ENCODE measurements at regions not wholly inside any gene's neighbourhood (a gene's known extent, or its start where the extent isn't known, plus 50 kb on each side); places are given as distances from the start of the nearest gene placed in this dataset.

DNA sequence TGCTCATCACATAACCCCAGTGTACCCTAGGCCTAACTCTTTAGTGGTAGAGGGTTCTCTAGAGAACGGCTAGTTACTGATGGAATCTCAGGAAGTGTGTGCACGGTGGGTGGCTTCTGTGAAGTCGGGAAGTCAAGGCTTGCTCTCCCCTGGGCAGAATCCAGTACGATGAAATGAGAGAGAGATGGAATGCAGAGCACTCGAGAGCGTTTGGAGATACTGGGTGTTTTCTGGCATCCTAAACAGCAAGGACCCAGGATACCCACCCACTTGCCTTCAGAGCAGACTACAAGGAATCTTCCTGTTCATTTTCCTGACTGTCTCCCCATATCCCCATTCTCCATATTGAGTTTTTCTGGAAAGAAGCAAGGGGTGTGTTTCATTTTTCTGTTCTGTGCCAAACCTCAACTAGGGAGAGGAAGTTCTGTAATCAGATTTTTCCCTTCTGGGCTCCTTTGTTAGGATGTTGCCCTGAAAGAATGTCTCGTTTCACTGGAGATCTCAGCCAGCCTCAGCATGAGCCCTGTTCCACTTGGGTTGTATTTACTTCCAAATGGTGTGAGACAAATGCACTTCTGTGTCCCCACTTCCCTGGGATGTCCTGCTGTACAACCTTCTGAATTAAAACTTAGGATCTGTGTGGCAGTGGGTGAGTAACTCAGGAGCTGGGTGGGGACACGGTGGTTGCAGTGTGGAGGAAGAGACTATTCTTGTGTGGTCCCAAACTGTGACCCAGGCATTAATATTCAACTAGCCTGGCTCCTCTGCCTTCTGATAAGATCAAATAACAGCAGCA lies 108.9 kb upstream of the SPRY4 start:
- DNase-seq (ENCODE audit: low spot score), result peak; percentile 63

DNA sequence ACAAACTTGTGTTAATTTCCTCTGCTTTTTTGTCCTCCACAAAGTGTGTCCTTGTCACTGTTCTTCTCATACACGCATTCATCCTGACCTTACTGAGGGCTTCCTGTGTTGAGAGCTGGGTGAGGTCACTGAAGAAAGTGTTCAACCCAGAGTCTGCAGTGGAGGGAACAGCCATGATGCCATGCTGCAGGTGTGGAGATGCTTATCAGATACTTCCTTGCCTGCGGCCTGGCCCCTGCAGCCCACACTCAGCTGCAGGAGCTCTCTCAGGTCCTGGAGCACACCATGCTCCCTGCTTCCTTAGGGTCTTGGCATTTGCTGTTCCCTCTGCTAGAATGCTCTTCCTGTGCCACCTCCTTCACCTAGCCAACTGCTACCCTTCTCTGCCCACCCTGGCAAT lies 108.1 kb upstream of the SPRY4 start:
- no peak for DNase-seq (ENCODE audit: low spot score)

DNA sequence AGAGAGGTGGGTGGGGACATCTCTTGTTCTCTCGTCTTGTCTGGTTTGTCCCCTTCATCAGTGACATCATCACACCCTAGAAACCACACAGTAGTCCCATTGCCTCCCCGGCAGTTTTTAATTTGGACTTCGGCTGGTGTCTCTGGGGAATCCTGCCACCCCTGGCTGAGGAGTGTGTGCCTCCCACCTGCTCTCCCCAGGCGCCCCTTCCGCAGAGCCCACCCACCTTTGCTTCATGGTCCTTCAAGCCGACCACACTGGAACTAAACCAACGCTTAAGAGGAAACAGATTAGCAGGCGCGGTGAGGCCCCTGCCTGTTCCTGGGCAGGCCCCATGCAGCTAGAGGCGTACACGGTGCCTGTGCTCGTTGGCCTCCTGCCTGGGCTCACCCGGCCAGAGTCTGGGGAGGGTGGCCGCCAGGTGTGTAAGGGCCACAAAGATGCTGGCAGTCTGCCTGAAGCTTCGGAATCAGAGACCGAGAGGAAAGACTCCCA lies 107.6 kb upstream of the SPRY4 start:
- DNase-seq (ENCODE audit: low spot score), result no peak

DNA sequence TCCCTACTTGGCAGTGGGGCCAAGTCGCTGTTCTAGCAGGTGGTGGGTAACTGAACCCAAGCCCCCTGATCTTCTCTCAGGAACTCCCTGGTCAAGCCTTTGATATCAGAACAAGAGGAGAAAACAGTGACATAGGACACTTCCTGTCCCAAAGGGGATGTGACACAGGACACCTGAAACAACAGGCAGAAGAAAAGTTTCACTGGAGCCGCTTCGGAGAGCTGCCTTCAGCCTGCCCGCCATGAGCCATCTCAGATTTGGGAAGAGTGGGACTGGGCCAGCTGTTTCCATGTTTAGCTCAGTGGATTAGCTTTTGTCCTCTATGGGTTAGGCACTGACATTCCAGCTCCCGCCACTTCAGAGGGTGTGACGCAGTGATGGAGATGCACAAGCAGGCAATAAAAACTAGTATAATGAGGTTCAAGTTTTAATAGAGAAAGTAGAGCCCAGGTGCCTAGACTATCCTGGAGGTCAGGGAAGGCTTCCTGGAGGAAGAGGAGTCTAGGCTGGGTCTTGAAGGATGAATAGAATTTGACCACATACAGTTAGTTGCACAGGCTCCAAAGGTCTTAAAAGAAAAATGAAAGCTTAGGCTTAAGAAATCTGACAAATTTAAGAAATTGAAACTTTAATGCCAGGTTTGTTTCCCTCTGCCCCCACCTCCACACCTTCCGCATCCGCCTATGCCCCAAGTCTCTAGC lies 104.1 kb upstream of the SPRY4 start:
- no peak for DNase-seq (ENCODE audit: low spot score)

DNA sequence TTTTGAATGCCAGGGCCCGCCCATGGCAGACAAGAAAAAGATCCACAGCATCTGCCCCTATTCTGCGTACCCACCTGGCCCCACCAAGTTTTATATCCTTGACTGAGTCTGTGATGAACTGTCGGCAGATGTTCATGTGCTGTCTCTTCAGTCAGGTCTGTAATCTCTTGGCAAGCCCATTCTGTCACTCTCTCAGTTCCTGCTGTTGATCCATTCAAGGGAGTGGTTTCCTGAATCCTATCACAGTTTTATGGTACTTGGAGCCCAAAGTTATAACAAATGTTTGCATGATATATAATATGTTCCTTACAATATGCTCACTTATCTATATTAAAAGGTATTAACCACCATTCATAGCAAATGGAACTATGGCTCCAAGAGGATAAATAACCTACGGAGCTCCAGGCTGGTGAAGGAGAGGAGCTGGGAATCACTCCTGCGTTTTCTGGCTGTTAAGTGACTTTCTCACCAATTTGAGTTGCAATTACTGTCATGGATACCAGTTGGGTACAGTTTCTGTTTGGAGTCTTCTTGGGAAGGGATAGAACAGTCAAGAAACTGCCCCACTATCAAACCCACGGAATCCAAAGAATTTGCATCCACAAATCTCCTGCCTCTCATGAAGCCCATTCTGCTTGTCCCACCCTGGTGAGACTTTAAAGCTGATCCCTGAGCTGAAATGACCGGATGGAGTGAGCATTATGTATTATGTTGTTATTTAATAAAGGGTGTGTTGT lies 103.4 kb upstream of the SPRY4 start:
- no peak for DNase-seq (ENCODE audit: low spot score)

DNA sequence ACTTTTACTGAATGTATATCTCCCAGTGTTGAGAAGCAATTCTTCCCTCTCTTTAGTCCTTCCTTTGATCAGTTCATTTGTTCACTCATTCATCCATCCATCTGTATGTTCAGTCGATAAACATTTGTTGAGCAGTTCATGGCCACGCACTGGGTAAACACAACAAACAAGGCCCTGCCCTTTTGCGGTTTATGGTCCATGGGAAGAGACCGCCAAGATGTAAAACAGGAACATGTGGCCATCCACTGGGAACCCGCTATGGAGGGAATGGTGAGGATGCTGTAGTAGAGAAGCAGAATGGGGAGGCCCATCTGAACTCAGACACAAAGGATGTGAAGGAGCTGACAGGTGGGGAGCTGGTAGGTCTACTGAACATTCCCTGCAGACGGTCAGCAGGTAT lies 102.7 kb upstream of the SPRY4 start:
- DNase-seq (ENCODE audit: low spot score), result no peak

DNA sequence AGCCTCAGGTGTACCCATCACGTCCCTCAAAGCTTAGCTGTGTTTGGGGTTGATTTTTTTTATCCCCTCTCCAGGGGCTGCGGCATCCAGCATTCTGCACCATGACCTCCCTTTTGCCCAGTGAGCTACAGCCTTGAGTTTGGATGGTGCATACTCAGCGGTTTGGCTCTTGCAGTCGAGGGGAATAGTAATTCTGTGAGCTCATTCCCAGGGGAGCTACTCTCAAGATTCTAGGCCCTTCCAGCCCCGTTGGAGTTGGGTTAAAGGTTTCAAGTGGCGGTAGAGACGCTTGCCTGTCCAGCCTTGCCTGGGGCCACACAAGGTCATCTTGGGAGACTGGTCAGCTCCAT lies 102.2 kb upstream of the SPRY4 start:
- DNase-seq (ENCODE audit: low spot score), result no peak

DNA sequence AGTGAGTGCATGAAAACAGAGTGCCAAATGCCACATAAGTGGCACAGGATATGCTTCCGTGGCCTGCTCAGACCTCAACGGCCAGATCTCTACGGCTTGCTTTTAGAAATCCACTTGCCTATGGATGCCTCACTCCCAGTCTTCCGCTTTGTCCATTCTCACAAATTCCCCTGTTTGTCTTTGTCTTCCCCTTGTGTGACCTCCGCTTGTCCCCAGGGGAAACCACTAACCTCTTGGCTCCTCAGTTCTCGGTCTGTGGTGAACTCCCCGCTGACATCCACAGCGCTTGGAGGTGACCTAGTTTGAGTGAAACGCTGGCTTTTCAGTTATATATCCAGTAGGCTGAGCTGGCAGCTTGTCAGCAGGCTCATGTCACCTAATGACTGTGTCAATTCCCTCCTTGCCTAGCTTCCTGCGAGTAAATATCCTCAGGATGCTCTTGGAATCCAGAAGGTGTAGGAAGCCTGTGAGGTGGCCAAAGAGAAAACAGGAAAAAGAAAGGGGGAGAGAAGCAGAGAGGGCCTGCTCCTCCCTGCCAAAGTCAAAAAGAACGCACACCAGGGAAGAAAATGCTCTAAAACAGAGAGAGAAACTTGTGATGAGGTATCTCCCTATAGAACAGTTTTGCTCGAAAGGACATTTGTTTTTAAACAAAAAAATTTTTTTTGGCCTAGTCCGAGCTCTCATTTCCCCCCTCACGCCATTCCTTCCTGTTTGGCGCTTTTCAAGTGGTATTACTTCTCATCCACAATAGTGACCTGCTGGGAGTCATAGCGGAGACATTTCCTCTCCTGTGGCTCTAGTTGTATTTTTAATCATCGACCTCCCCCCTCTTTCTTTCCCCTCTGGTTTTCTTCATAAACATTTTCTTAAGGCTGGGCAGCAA lies 101.6 kb upstream of the SPRY4 start:
- peak; percentile 34 for DNase-seq (ENCODE audit: low spot score)

DNA sequence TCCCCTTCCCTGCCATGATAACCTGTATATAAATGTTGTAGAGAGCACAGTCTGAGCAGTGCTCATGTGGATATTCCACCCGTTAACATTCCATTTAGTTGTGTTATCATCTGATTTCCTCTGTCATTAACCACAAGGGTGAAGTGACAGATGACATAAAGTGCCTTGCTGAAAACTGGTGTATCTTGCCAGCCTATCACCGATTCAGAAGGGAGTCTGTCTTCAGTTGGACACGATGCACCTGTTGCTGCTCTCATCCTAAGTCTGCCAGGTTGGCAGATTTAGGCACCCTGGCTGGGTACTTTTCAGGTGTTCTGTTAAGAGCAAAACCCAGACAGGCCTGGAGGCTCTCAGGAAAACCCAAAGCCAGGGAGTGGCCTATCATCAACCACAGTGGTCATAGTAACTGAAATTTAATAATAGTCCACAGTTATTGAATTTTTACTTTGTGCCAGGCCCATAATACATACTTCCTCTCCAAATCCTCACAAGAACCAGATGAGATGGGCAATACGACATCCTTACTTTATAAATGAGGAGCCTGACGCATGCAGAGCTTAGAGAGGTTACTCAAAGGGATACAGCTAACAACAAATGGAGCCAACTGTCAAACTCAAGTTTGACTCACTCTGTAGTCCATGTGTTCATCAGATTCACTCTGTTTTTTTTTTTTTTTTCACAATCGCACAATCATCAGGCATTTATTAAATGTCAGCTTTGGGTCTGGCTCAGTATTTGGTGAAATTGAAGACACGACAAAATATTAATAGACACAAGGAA lies 100.7 kb upstream of the SPRY4 start:
- DNase-seq (ENCODE audit: low spot score), result peak; percentile 55

DNA sequence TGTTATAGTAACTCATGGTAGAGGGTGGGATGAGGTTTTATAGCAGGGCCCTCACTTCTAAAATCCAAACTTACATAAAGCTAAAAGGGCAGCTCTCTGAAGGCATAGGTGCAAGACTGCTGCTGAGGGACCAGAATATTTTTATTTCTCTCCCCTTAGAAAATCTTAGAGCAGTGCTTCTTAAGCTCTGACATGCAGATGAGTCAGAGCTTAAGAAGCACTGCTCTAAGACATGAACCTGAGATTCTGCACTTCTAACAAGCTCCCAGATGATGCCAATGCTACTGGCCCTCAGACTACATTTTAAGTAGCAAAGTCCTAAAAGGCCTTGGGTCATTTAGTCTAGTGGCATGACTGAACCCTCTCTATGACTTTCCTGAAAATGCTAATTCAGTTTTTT lies 97.6 kb upstream of the SPRY4 start:
- DNase-seq (ENCODE audit: low spot score), result peak; percentile 32

DNA sequence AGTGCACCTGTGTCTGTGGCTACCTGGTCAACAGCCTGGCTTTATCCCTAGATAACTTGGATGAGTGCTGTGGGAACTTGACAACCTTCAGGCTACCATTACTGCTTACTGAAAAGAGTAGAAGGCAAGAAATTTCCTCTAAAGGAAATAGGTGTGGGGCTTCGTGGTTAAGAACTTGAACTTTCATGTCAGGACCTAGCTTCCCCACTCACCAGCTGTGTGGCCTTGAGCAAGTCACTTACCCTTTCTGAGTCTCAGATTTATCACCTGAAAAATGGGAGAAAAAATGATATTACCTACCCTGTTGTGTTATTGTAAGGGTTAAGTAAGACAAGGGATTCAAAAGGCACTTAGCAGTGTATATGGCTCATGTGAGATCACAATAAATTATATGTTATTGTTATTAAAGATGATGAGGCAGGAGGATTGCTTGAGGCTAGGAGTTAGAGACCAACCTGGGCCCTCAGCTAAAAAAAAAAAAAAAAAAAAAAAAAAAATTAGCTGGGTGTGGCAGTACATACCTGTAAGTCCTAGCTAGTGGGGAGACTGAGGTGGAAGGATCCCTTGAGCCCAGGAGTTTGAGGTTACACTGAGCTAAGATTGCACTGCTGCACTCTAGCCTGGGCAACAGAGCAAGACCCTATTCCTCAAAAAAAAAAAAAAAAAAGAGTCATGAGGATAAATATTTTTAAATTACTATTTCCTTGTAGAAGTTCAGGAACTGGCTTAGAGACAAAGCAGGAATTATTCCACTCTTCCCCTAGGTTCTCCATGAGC lies 97.0 kb upstream of the SPRY4 start:
- DNase-seq (ENCODE audit: low spot score), result no peak

DNA sequence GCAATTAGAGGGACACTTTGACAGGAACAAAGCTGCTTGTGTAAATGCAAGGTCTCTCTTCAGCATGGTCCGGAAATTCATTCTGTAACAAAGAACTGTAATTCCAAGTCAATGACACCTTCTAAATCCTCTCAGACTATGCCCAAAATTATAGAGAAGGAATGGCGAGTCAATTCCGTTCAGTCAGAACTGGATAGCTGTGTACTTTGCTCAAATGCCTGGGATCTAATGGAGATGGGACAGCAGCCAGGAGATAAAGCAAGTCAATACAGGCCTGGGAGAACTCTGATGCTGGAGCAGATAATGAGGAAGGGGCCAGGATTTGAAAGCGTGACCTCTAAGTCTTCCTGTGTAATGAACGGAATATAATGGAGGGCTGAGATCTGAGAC lies 96.4 kb upstream of the SPRY4 start:
- DNase-seq (ENCODE audit: low spot score), result no peak

DNA sequence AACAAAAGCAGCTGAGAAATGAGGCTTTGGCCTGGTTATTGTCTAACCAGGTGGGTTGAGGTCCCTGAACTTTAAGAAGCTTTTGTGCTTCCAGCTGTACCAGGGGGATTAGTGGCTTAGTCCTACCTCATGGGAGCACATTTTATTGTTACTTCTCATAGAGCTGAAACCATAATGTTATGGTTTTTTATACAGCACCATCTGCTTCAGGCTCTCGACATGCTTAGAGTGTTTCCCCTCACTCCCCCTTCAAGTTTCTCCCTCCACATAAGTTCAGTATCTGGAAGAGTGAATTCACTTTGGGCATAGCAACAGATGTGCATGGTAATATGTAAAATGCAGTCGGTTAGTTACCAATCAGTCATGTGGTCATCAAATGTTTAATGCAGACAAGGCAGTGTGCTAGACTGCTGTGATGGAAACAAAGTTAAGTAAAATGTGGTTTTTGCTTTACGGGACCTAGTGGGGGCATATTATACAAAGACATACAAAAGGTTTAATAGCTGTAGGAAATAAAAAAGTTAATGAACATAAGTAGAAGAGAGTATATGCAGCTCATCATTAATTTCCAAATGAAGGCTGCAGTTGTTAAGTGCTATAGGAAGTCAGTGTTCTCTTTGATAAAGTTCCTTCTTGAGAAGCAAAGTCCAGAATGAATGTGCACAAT lies 95.9 kb upstream of the SPRY4 start:
- DNase-seq (ENCODE audit: low spot score), result no peak

DNA sequence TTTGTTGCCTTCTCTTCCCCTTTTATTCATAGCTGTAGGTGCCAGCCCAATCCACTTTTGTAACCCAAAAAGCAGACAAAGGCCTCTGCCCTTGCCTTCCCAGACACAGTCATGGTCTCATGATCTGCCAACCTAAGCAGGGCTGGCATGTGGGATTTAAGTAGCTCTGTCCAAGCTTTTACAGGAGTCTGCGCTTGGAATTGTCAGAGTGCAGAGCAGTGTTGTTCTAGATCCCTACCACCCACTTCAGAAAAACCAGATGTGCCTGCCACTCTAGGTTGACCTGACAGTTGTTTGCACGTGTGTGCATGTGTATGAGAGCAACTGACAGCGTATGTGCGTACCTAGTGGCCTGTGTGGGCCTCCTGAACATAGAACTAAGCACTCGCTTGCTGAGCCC lies 87.8 kb upstream of the SPRY4 start:
- no peak for DNase-seq (ENCODE audit: low spot score)

DNA sequence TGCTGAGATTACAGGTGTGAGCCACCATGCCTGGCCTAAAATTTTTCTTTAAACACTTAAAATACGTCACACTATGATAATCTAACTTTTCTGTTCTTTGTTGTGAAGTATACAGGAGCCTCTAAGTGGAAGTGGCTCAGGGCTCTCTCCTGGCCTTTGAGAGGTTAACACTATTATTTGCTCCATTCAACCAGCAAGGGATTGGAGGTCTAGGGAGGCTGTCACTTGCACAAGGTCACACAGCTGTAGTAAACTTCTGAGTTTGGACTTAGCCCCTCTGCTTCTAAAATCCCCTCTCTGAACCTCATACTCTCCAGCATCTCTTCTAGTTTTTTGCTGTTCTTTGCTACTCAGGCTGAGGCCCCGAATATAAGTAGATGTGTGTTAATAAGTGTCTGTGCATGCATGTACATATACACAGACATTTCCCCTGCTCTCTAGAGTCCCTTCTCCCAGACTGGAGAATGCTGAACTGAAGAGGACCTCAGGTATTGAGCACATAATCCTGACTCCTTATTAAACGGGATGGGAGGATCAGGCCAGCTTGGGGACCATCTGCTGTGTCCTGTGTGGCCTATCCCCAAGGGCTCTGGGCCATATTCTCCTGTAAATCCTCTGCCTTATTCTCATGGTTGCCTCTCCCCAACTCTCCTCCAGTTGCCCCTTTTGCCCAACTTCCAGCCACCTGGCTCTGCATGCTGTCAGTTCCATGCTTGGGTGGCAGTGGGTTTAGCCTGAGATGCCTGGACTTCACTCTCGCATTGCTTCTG lies 87.0 kb upstream of the SPRY4 start:
- no peak for DNase-seq (ENCODE audit: low spot score)

DNA sequence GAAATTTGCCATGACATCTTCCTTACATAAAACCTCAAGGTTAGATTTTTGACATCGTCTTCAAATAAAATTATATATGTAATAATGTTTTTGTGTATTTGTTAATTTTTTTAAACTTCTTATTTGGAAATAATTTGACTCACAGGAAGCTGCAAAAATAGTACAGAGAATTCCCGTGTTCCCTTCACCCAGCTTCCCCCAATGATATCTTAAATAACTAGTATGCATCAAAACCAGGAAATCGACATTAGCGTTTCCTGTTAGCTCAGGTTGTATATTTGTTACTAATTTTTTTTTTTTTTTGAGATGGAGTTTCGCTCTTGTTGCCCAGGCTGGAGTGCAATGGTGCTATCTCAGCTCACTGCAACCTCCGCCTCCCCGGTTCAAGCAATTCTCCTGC lies 86.3 kb upstream of the SPRY4 start:
- no peak for DNase-seq (ENCODE audit: low spot score)

DNA sequence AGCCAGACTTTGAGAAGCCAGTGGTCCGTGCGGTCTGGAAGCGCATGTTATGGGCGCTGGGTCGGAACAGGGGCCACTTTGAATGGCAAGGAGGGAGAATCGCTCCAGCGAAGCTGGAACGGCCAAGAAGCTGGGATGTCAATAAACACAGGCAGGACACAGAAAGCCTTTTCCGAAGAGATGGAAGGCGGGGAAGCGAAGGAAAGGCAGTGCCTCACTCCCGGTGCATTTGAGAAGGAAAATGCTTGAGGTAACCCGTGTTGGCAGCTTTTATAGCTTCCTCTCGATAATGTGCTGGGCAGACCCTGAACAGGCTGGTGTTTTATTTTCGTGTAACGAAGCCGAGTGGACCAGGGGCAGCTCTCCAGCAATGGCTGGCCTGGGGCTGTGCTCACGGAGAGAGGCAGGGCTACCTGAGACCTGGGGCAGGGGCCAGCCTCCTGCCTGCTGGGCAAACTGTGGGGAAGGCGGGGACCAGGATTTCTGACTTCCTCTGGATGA lies 84.2 kb upstream of the SPRY4 start:
- no peak for DNase-seq (ENCODE audit: low spot score)

DNA sequence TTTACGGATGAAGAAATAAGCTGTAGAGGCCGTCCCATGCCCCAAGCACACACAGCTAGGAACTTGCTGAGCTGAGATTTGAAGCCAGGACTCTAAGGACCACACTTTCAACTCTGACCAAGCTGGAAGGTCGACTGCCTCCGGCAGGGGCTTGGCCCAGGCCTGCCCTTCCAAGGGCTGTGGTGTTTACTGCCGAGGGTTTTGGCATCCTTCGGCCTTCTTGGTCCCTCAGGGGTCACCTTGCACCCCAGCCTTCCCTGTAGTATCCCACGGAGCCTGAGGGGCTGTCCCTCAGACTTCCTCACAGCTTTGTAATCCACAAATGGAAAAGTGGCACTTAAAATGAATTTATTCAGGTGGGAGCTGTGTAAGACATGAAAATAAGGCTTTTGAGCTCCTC lies 83.7 kb upstream of the SPRY4 start:
- DNase-seq (ENCODE audit: low spot score), result no peak

DNA sequence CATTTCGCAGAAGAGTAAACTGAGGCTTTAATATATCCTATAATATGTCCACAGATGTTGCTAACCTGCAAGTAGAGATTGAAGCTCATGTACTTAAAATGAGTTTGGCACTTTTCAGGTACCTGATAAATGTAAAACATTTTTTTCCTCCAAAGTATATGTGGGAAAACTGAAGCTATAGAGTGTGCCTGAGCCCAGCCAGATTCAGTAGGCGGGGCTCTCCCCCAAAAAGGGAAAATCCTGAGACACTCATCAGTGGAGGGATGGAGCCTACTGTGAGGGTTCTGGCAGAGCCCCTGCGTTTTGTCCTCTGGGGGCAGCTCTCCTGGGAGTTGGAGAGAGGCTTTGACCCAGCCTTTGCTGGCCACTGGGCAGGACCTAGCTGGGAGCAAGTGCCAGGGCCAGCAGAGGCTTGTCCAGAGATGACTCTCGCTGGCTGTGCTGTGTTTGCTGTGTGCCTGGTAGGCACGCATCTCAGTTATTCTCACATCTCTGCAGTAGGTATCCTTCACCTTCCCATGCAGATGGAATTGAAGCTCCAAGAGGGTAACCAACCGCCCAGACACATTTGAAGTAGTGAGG lies 81.1 kb upstream of the SPRY4 start:
- no peak for DNase-seq (ENCODE audit: low spot score)
